ENCODE measurements at regions not wholly inside any gene's neighbourhood (a gene's known extent, or its start where the extent isn't known, plus 50 kb on each side); places are given as distances from the start of the nearest gene placed in this dataset.

- no peak for DNase-seq (ENCODE audit: extremely low spot score)
- no peak overlapping the region for H3K27ac ChIP-seq (replicated peaks in 1 of 4)
- TF ChIP-seq POLR2AphosphoS5 (IDR thresholded peaks at IDR 0.05) (no peak), EP300 (IDR thresholded peaks at IDR 0.05) (no peak), POLR2A (IDR thresholded peaks at IDR 0.05; ENCODE audit: low read depth) (no peak)
- TF ChIP-seq, protein P1, sequence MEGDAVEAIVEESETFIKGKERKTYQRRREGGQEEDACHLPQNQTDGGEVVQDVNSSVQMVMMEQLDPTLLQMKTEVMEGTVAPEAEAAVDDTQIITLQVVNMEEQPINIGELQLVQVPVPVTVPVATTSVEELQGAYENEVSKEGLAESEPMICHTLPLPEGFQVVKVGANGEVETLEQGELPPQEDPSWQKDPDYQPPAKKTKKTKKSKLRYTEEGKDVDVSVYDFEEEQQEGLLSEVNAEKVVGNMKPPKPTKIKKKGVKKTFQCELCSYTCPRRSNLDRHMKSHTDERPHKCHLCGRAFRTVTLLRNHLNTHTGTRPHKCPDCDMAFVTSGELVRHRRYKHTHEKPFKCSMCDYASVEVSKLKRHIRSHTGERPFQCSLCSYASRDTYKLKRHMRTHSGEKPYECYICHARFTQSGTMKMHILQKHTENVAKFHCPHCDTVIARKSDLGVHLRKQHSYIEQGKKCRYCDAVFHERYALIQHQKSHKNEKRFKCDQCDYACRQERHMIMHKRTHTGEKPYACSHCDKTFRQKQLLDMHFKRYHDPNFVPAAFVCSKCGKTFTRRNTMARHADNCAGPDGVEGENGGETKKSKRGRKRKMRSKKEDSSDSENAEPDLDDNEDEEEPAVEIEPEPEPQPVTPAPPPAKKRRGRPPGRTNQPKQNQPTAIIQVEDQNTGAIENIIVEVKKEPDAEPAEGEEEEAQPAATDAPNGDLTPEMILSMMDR (IDR thresholded peaks at IDR 0.05), result no peak
- no peaks in the 10 kb centered on the region for H3K36me3 ChIP-seq
- H3K27me3 ChIP-seq, result no peaks in the 10 kb centered on the region
- intact Hi-C loops (cut with DNase I), result no loop called here
- H3K9me3 ChIP-seq, result no peaks in the 10 kb centered on the region
- no peak overlapping the region for H3K4me3 ChIP-seq
- WGBS, result 82% methylated on average over 1 of the region's 1 CpG
- H3K4me1 ChIP-seq, result no peaks in the 10 kb centered on the region
These were observed 55.7 kb upstream of the FAT3 start for GRCh38 chr11:92168936-92169335.

DNA sequence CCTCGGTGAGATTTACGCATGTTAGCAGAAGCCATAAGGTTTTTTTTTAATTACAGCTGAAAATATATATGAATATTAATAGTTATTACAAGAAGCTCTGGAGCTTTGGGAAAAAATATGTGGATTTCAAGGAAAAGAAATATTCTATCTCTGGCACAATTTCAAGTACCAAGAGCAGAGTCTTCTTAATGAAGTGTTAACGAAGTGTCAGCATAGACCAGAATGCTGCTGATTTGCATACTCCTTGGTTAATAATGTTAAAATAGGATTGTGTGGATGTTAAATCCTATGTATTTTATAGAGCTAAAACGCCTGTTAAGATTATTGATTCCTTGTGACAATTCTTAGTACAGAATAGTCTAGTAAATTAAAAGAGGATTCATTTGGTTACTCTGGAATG is 57.0 kb upstream of the FAT3 start:
- 88% methylated on average over 4 of the region's 4 CpGs for WGBS
- H3K4me3 ChIP-seq, result no peak overlapping the region
- no peak for DNase-seq (ENCODE audit: extremely low spot score)
- H3K36me3 ChIP-seq, result no peaks in the 10 kb centered on the region
- H3K27me3 ChIP-seq, result no peaks in the 10 kb centered on the region
- intact Hi-C loops (cut with DNase I), result no loop called here
- H3K4me1 ChIP-seq, result no peaks in the 10 kb centered on the region
- H3K27ac ChIP-seq (replicated peaks in 1 of 4), result no peak overlapping the region
- H3K9me3 ChIP-seq, result no peaks in the 10 kb centered on the region
- no peak for TF ChIP-seq EP300 (IDR thresholded peaks at IDR 0.05)
- no peak for TF ChIP-seq POLR2AphosphoS5 (IDR thresholded peaks at IDR 0.05)
- no peak for TF ChIP-seq POLR2A (IDR thresholded peaks at IDR 0.05; ENCODE audit: low read depth)
- TF ChIP-seq, protein P1 (IDR thresholded peaks at IDR 0.05), result no peak

DNA sequence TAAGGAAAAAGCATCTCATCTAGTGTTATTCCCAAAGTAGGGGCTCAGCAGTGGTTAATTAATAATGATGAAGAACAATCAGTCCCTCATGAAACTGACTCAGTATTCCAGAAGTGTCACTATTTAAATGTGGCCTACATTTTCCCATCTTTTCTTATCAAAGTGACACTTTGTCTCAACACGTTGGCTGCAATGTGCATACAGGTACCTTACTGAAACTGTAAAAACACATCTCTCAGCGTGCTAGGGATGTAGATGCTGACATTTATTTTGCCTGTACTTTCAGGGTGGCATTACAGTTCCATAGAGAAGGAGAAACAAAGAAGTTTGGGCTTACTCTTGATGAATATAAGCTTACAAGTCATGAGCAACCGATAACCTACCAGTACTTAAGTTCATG is 58.3 kb upstream of the FAT3 start:
- H3K4me3 ChIP-seq, result no peak overlapping the region

DNA sequence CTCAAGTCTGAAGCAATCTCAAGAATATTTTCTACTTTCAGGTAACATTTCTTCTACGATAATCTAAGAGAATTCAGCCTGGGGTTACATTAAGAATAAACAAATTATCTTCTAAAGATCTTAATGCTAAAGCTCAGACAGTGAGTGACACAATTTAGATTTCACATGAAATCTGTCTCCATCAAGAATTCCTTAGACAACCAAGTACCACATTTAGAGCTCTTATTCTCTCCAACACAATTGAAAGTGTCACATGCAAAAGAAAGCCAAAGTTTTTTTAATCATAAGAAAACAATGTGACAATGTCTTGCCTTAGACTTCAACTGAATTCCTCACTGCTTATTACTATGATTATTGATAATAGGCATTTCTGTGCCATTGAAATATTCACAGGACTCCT is 60.7 kb upstream of the FAT3 start:
- TF ChIP-seq POLR2A (IDR thresholded peaks at IDR 0.05; ENCODE audit: low read depth) (no peak), EP300 (IDR thresholded peaks at IDR 0.05) (no peak), POLR2AphosphoS5 (IDR thresholded peaks at IDR 0.05) (no peak)
- TF ChIP-seq, protein P1 (IDR thresholded peaks at IDR 0.05), result no peak
- no peak for DNase-seq (ENCODE audit: extremely low spot score)
- 68% methylated on average over 1 of the region's 1 CpG for WGBS

More for the DNA sequence above, 58.3 kb upstream of the FAT3 start:
- Histone ChIP-seq H3K36me3 (no peaks in the 10 kb centered on the region), H3K9me3 (no peaks in the 10 kb centered on the region), H3K27me3 (no peaks in the 10 kb centered on the region), H3K4me1 (no peaks in the 10 kb centered on the region), H3K27ac (replicated peaks in 1 of 4) (no peak overlapping the region)
- 92% methylated on average over 3 of the region's 3 CpGs for WGBS
- intact Hi-C loops (cut with DNase I), result no loop called here
- TF ChIP-seq POLR2AphosphoS5 (IDR thresholded peaks at IDR 0.05), result no peak
- no peak for TF ChIP-seq EP300 (IDR thresholded peaks at IDR 0.05)
- TF ChIP-seq, protein P1 (IDR thresholded peaks at IDR 0.05), result no peak
- TF ChIP-seq POLR2A (IDR thresholded peaks at IDR 0.05; ENCODE audit: low read depth), result no peak
- DNase-seq (ENCODE audit: extremely low spot score), result no peak

DNA sequence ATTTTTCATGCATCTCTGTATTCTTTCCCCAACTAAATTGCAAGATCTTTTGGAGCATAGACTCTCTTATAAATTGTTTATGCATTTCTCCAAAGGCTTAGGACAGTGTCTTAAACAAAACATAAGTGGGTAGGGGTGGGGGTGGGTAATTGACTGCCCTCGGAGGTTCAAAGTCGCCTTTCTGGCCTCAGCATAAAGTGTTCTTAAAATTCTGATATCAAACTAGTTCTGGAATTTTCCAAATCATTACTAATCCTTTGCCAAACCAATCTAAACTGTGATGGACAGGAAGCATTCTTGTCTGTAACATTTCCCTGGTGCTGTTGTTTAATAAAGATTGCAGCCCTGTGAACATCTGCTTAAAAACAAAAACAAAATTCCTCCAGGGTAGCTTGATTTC is 61.8 kb upstream of the FAT3 start:
- TF ChIP-seq EP300 (IDR thresholded peaks at IDR 0.05), result no peak
- no peak for TF ChIP-seq POLR2AphosphoS5 (IDR thresholded peaks at IDR 0.05)
- no peak for TF ChIP-seq POLR2A (IDR thresholded peaks at IDR 0.05; ENCODE audit: low read depth)
- TF ChIP-seq, protein P1 (IDR thresholded peaks at IDR 0.05), result no peak
- Histone ChIP-seq H3K4me1 (no peaks in the 10 kb centered on the region), H3K27ac (replicated peaks in 1 of 4) (no peak overlapping the region), H3K27me3 (no peaks in the 10 kb centered on the region), H3K9me3 (no peaks in the 10 kb centered on the region), H3K36me3 (no peaks in the 10 kb centered on the region), H3K4me3 (no peak overlapping the region)
- WGBS, result 80% methylated on average over 2 of the region's 2 CpGs
- no peak for DNase-seq (ENCODE audit: extremely low spot score)
- intact Hi-C loops (cut with DNase I), result no loop called here

More for the DNA sequence above, 60.7 kb upstream of the FAT3 start:
- Histone ChIP-seq H3K36me3 (no peaks in the 10 kb centered on the region), H3K4me1 (no peaks in the 10 kb centered on the region), H3K27me3 (no peaks in the 10 kb centered on the region), H3K9me3 (no peaks in the 10 kb centered on the region), H3K4me3 (no peak overlapping the region), H3K27ac (replicated peaks in 1 of 4) (no peak overlapping the region)
- intact Hi-C loops (cut with DNase I), result no loop called here
